ENCODE measurements at regions not wholly inside any gene's neighbourhood (a gene's known extent, or its start where the extent isn't known, plus 50 kb on each side); places are given as distances from the start of the nearest gene placed in this dataset.
A peak's percentile ranks its signal among the peaks of the same experiment; 100 is the strongest.

GRCh38 chr5:17001428-17001827 is 65.3 kb upstream of the MYO10 start:
- DNase-seq (ENCODE audit: low read depth in 2 of 2) = peak in 1 of 2 donors; percentile 65
- TF ChIP-seq, protein P1, sequence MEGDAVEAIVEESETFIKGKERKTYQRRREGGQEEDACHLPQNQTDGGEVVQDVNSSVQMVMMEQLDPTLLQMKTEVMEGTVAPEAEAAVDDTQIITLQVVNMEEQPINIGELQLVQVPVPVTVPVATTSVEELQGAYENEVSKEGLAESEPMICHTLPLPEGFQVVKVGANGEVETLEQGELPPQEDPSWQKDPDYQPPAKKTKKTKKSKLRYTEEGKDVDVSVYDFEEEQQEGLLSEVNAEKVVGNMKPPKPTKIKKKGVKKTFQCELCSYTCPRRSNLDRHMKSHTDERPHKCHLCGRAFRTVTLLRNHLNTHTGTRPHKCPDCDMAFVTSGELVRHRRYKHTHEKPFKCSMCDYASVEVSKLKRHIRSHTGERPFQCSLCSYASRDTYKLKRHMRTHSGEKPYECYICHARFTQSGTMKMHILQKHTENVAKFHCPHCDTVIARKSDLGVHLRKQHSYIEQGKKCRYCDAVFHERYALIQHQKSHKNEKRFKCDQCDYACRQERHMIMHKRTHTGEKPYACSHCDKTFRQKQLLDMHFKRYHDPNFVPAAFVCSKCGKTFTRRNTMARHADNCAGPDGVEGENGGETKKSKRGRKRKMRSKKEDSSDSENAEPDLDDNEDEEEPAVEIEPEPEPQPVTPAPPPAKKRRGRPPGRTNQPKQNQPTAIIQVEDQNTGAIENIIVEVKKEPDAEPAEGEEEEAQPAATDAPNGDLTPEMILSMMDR (IDR thresholded peaks at IDR 0.05; ENCODE audit: low read depth, low read length) = no peak
- no peak overlapping the region for H3K4me3 ChIP-seq (replicated peaks in 1 of 2; ENCODE audit: low read depth in 2 of 2, low read length in 2 of 2)

GRCh38 chr5:17004441-17005106 is 68.5 kb upstream of the MYO10 start:
- no peak overlapping the region for H3K4me3 ChIP-seq (replicated peaks in 1 of 2; ENCODE audit: low read depth in 2 of 2, low read length in 2 of 2)
- TF ChIP-seq, protein P1 (IDR thresholded peaks at IDR 0.05; ENCODE audit: low read depth, low read length) = no peak
- DNase-seq (ENCODE audit: low read depth in 2 of 2) = no peak

DNA sequence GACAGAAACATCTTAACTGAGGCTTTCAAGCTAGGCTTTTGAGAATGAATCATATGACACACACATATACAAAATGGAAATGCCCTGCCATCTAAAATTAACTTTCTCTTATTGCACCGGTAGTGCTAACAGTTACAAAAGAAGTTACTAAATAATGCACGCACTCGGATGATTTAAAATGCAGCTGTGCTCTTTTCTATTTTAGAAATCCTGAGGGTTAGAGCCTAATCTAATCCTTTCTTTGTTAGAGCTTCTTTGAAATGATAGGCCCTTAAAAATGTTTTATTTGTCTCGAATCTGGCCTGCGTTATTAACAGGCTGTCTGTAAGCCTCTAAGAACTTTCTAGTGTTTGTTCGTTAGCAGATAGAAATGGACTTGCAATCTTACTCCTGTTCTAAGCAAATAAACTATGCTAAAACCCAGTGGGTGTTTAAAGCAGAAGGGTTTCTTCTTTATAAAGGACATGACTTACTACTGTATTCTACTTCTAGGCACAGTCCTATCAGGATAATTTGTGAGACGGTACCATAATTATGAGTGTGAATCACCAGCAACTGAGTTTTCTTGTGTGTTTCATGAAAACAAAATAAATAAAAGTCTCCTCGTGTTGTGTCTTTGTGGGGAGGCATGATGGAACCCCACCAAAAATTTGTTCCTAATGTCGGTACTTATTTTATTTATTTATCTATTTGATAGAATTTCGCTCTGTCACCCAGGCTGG is 69.2 kb upstream of the MYO10 start:
- H3K4me3 ChIP-seq (replicated peaks in 1 of 2; ENCODE audit: low read depth in 2 of 2, low read length in 2 of 2) = no peak overlapping the region
- TF ChIP-seq, protein P1 (IDR thresholded peaks at IDR 0.05; ENCODE audit: low read depth, low read length) = no peak
- DNase-seq (ENCODE audit: low read depth in 2 of 2) = no peak

GRCh38 chr5:17012289-17012688 is 76.2 kb upstream of the MYO10 start:
- DNase-seq (ENCODE audit: low read depth in 2 of 2) = peak in 1 of 2 donors; percentile 74
- TF ChIP-seq, protein P1 (IDR thresholded peaks at IDR 0.05; ENCODE audit: low read depth, low read length) = no peak
- H3K4me3 ChIP-seq (replicated peaks in 1 of 2; ENCODE audit: low read depth in 2 of 2, low read length in 2 of 2) = no peak overlapping the region

GRCh38 chr5:17014686-17015085 is 78.6 kb upstream of the MYO10 start:
- TF ChIP-seq, protein P1 (IDR thresholded peaks at IDR 0.05; ENCODE audit: low read depth, low read length) = no peak
- DNase-seq (ENCODE audit: low read depth in 2 of 2) = no peak
- no peak overlapping the region for H3K4me3 ChIP-seq (replicated peaks in 1 of 2; ENCODE audit: low read depth in 2 of 2, low read length in 2 of 2)

- H3K4me3 ChIP-seq (replicated peaks in 1 of 2; ENCODE audit: low read depth in 2 of 2, low read length in 2 of 2) = no peak overlapping the region
- TF ChIP-seq, protein P1 (IDR thresholded peaks at IDR 0.05; ENCODE audit: low read depth, low read length) = no peak
- no peak for DNase-seq (ENCODE audit: low read depth in 2 of 2)
These were observed 82.8 kb upstream of the MYO10 start for GRCh38 chr5:17018871-17019270.
